Endothelial cell of umbilical vein (primary cell): ENCODE measurements at regions not wholly inside any gene's neighbourhood (a gene's known extent, or its start where the extent isn't known, plus 50 kb on each side); places are given as distances from the start of the nearest gene placed in this dataset.

Experiments used
- BruUV-seq: library from RNA; stranded (reverse); fragments of 400-500 nt; replicated peaks from 2 replicates; lab custom pipeline; 2021; lab: Mats Ljungman, UMichigan
- CTCF ChIA-PET: fragments of 300-600, 350-600 bp; sonication (Branson Sonifier 250); formaldehyde crosslinking; loops from one replicate; lab custom pipeline; 2021; ENCODE audit warnings: antibody characterized with exemption, inconsistent platforms; lab: Charles Lee
- POLR2A ChIA-PET: fragments of 300-600, 350-600 bp; sonication (Branson Sonifier 250); formaldehyde crosslinking; loops from one replicate; lab custom pipeline; 2021; ENCODE audit warnings: antibody characterized with exemption, inconsistent platforms; lab: Charles Lee
- DNase-seq: peaks from one replicate; pipeline ENCODE4 v3.0.0-alpha.2; 2011; ENCODE audit warnings: low read depth, low spot score
- FAIRE-seq: peaks from 2 replicates; lab custom pipeline; 2011; peaks lifted over from hg19 to GRCh38; lab: Jason Lieb, UNC
- H2AFZ ChIP-seq: 2 replicates; pipeline ENCODE4 v1.6.0; 2012; ENCODE audit warnings: low read depth, low read length, control low read depth, inconsistent platforms
- H3K27ac ChIP-seq: 2 replicates; pipeline ENCODE4 v1.5.1; 2011; ENCODE audit warnings: low read depth, mild to moderate bottlenecking, control low read depth, low read length, moderate library complexity; ENCODE audit not compliant: insufficient read depth
- H3K27me3 ChIP-seq, 2 experiments: 2 replicates each; pipeline versions ENCODE4 v1.6.0 to v1.6.1; 2011; ENCODE audit warnings: low read length in 2 of 2, mixed read lengths in 1 of 2; ENCODE audit not compliant: control insufficient read depth in 2 of 2, insufficient read depth in 2 of 2
- H3K36me3 ChIP-seq, 2 experiments: 2 replicates in 1 of 2; 3 replicates in 1 of 2; pipeline ENCODE4 v1.5.1; 2011; ENCODE audit warnings: low read length in 2 of 2, mild to moderate bottlenecking in 1 of 2, moderate library complexity in 1 of 2; ENCODE audit not compliant: control insufficient read depth in 2 of 2, insufficient read depth in 2 of 2; ENCODE audit errors: extremely low read depth in 1 of 2
- H3K4me1 ChIP-seq: 3 replicates; pipeline ENCODE4 v1.5.1; 2011; ENCODE audit warnings: mild to moderate bottlenecking, low read length; ENCODE audit not compliant: control insufficient read depth, insufficient read depth; ENCODE audit errors: extremely low read depth
- H3K4me2 ChIP-seq: 2 replicates; pipeline ENCODE4 v1.6.1; 2011; ENCODE audit warnings: low read length, control low read depth, mixed read lengths; ENCODE audit not compliant: insufficient read depth
- H3K4me3 ChIP-seq, 3 experiments: fragments of 200-600 bp in 1 of 3; sonication (generic), shearing (Covaris generic) in 1 of 3; replicated peaks in 1 of 3; 2 replicates each; pipeline ENCODE4 v1.5.1; 2011 to 2016; ENCODE audit warnings: control low read depth in 3 of 3, low read length in 3 of 3, mild to moderate bottlenecking in 2 of 3, inconsistent platforms in 1 of 3, low read depth in 1 of 3, moderate library complexity in 1 of 3; ENCODE audit not compliant: insufficient read depth in 1 of 3
- H3K79me2 ChIP-seq: 2 replicates; pipeline ENCODE4 v1.6.0; 2012; ENCODE audit warnings: low read length, inconsistent platforms; ENCODE audit not compliant: control insufficient read depth, insufficient read depth
- H3K9ac ChIP-seq: replicated peaks from 2 replicates; pipeline ENCODE3; 2011; ENCODE audit warnings: low read length, control low read depth; ENCODE audit not compliant: insufficient read depth; ENCODE audit errors: extremely low read depth
- H3K9me1 ChIP-seq: replicated peaks from 3 replicates; pipeline ENCODE4 v1.6.0; 2011; ENCODE audit warnings: mild to moderate bottlenecking, low read length; ENCODE audit not compliant: control insufficient read depth, insufficient read depth; ENCODE audit errors: extremely low read depth
- H3K9me3 ChIP-seq: replicated peaks from 2 replicates; pipeline ENCODE4 v1.5.1; 2012; ENCODE audit warnings: low read length, inconsistent platforms; ENCODE audit not compliant: control insufficient read depth, insufficient read depth
- H4K20me1 ChIP-seq: replicated peaks from 2 replicates; pipeline ENCODE3; 2011; ENCODE audit warnings: mild to moderate bottlenecking, low read length; ENCODE audit not compliant: control insufficient read depth, insufficient read depth; ENCODE audit errors: extremely low read depth
- CTCF ChIP-seq, 2 donors: IDR thresholded peaks; 1 replicate in 1 of 2; 2 replicates in 1 of 2; pipeline ENCODE4 v1.5.1; 2011; ENCODE audit warnings: low read length in 2 of 2, mild to moderate bottlenecking in 2 of 2, moderate library complexity in 2 of 2, control low read depth in 1 of 2, inconsistent platforms in 1 of 2, low read depth in 1 of 2; ENCODE audit not compliant: insufficient read depth in 1 of 2; ENCODE audit errors: extremely low read depth in 1 of 2
- EZH2 ChIP-seq: IDR thresholded peaks from 2 replicates; pipeline ENCODE4 v1.6.1; 2012; ENCODE audit warnings: borderline replicate concordance, low read depth, mild to moderate bottlenecking, moderate library complexity, low read length, inconsistent platforms; ENCODE audit not compliant: severe bottlenecking
- FOS ChIP-seq: IDR thresholded peaks from 2 replicates; pipeline ENCODE4 v1.6.1; 2011; ENCODE audit warnings: mild to moderate bottlenecking, low read length, moderate library complexity, borderline replicate concordance; ENCODE audit not compliant: insufficient read depth
- GATA2 ChIP-seq: IDR thresholded peaks from 2 replicates; pipeline ENCODE4 v1.7.0; 2011; ENCODE audit warnings: low read depth, mild to moderate bottlenecking, moderate library complexity, mixed read lengths, low read length; ENCODE audit not compliant: insufficient read length, insufficient read depth
- JUN ChIP-seq: IDR thresholded peaks from 2 replicates; pipeline ENCODE4 v1.6.1; 2011; ENCODE audit warnings: borderline replicate concordance, low read depth; ENCODE audit not compliant: insufficient read length, insufficient read depth
- MAX ChIP-seq: IDR thresholded peaks from 2 replicates; pipeline ENCODE4 v1.6.1; 2011; ENCODE audit not compliant: insufficient read depth, insufficient read length
- MYC ChIP-seq: IDR thresholded peaks from one replicate; pipeline ENCODE4 v1.6.1; 2011; ENCODE audit warnings: mild to moderate bottlenecking, low read depth, low read length
- POLR2A ChIP-seq: IDR thresholded peaks from 2 replicates; pipeline ENCODE4 v1.6.1; 2012; ENCODE audit warnings: low read depth, mild to moderate bottlenecking, control low read depth, low read length
- POLR2AphosphoS5 ChIP-seq: IDR thresholded peaks from 2 replicates; pipeline ENCODE4 v1.6.1; 2012; ENCODE audit warnings: low read depth, mild to moderate bottlenecking, control low read depth, low read length, moderate library complexity; ENCODE audit not compliant: insufficient read depth
- dilution Hi-C: fragments of 300-500 bp; cut with MboI; formaldehyde crosslinking; loops from one replicate; pipeline ENCODE4 v1.15.0; 2019; ENCODE audit warnings: low sequenced_read_pairs; ENCODE audit not compliant: extremely low pct_ligation_motif_present
- intact Hi-C: fragments of 100-400 bp; cut with micrococcal nuclease; formaldehyde crosslinking; loops from one replicate; pipeline ENCODE4 v1.10.0; 2022

- no peak overlapping the region for H3K4me2 ChIP-seq
- dilution Hi-C loops (no loop called here), intact Hi-C loops (no loop called here)
- H3K4me1 ChIP-seq: peaks cover 3% of the 10 kb centered on the region
- H3K36me3 ChIP-seq: no peaks in the 10 kb centered on the region
- TF ChIP-seq CTCF (IDR thresholded peaks at IDR 0.05; ENCODE audit: extremely low read depth in 1 of 2, insufficient read depth in 1 of 2, low read depth in 1 of 2, low read length in 2 of 2) (no peak), POLR2AphosphoS5 (no peak), EZH2 (no peak), POLR2A (no peak), GATA2 (no peak), JUN (no peak), MYC (no peak), MAX (no peak), FOS (no peak)
- H2AFZ ChIP-seq: no peak overlapping the region
- H3K27me3 ChIP-seq: no peaks in the 10 kb centered on the region
- CTCF ChIA-PET: no interaction called here
- no peaks in the 10 kb centered on the region for H3K9me1 ChIP-seq
- no peak overlapping the region for H3K27ac ChIP-seq
- H3K9me3 ChIP-seq: no peaks in the 10 kb centered on the region
- no peak overlapping the region for H3K9ac ChIP-seq
- no peaks in the 10 kb centered on the region for H4K20me1 ChIP-seq
- no peak for DNase-seq
- BruUV-seq: no TSS peak
- H3K79me2 ChIP-seq: no peaks in the 10 kb centered on the region
- FAIRE-seq: no peak
- no peak overlapping the region for H3K4me3 ChIP-seq
- POLR2A ChIA-PET: interaction anchor here (0.7 kb wide), 1 partner anchor 10 kb away, joined by 3 read pairs; no protein-coding TSS in a partner anchor
These were observed 300.1 kb upstream of the SASH1 start for GRCh38 chr6:148042536-148042935.
